Iris pigment epithelial cell (primary cell): ENCODE measurements at regions not wholly inside any gene's neighbourhood (a gene's known extent, or its start where the extent isn't known, plus 50 kb on each side); places are given as distances from the start of the nearest gene placed in this dataset.
A peak's percentile ranks its signal among the peaks of the same experiment; 100 is the strongest.

Experiments
- DNase-seq: peaks from one replicate; pipeline ENCODE4 v3.0.0-alpha.2; 2011; ENCODE audit warnings: low read depth

DNA sequence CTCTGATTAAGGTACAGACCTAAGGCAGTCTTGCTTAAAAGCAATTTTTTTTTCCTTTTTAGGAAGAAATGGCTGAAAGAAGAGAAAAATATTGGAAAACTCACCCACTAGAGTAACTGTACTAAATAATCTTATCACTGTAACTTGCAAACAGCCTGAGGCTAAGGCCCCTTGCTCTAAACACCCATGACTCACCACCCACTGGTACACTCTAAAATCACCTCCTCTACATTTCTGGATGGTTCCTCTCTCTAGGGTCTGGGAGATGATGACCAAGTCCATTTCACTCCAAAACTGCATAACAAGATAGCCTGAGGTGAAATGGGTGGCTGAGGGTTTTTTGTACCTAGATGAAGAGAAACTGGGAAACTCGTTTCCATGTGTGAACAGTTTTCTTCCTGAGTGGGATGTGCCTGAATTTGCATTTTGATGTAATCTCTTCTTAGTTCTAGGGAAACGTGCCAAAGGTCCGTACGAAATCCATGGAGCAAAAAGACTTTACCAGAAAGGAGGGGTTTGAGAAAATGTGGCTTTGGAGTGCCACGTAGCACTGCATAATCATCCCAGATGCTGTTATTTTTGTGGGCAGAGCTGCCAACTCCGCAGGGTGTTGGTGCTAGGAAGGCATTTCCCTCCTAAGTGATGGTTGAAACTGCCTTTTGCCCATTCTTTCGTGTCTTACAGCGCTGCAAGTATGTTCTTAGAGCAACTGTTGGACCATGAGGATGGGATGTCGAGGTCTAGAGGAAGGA, 113.5 kb upstream of the C10orf90 start:
- DNase-seq = no peak

DNA sequence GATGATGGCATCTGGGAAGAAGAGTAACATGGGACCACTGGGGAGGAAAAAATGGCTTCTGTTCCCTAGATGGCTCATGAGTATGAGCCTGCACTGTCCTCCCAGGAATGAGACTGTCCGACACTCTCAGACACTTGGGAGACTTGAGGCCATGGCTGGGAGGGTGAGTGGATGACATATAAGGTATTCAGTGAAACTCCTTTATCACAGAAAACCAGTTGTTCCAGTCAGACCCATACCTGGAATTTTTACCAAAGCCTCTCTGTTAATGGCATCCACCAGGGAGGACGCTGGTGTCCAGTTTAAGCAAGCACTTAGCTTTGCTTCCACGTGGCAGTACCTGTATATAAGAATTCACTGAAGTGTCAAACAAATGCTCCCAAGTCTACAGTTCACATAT, 116.7 kb upstream of the C10orf90 start:
- DNase-seq = no peak

DNA sequence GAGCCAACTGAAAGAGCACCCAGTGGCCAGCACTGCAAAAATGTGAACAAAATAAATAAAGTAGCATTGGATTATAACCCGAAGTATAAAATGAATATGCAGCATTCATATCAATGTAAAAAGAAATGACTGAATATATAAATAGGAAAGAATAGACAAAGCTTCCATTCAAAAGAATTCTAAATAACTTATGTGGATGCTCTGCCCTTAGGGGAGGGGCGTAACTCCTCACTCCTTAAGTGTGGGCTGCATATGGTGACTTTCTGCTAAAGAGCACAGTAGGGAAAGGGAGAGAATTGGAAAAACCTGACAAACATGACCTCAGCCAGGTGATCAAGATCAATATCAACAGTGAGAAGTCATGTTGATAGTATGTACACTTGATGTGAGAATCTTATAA, 109.9 kb upstream of the DOCK1 start:
- no peak for DNase-seq

DNA sequence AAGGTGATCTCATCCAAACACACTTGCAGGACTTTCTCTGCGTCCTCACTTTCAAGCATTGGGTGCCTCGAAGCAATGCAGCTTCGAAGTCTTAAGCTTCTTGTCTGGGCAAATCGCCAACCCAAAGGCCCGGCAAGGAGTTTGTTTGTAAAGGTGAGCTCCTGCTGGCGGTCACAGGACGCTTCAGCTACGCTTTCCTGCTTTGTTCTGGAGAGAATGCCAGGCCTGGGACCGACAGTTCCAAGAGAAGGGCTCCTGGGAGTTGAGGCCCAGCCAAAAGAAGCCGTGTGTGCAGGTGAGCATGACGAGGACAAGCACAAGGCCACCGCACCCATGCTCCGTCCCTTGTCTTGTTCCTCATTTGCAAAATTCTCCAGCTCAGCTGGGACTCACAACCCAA, 106.6 kb upstream of the DOCK1 start:
- DNase-seq = no peak

DNA sequence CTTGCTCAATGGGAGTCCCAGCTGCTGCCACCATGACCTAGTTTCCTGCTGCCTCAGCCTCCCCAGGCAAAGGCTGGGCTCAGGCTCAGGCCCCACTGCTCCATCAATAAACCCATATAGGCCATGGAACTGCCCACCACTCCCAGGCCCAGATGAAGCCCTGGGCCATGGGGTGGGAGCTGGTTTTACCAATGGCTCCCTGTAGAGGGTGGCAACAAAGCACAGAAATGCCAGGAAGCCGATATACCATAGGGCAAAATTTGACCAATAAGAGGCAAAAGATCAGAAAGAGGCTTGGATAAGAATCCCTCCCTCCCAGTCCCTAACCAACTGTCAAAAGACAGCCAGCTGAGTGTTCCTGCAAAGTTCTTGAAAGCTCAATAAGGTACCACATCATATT, 101.8 kb upstream of the DOCK1 start:
- DNase-seq = no peak

DNA sequence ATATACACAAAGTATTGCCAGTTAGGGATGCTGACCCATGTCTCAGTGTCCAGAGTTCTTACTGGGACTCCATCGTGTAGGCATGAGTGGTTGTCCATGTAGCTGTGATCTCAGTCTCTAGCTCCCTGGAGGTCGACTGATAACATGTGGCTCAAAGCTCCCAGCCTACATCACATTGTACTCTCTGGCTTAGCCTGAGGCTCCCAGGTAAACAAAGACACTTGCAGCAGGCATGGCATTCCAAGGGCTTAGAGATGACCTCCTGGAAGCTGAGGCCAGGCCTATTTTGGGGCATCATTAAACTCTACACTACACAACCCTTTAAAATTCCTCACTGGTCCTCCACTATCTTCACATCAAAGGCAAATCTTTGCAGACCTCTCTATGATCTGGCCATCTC, 100.8 kb upstream of the DOCK1 start:
- no peak for DNase-seq

DNA sequence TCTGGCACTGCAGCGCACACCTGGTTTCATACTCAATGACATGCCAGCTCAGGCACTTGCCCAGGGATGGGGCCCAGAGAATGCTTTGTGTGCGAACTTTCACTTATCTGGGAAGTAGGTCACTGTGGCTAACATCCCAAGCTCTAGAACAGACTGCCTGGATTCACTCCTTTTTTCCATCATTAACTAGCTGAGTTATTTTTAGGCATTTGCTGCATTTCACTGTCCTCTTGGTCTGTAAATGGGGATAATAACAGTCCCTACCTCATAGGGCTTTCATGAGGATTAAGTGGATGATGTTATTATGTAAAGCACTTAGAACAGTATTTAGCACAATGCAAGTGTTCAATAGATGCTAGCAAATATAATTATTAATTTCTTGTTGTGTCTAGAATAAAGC, 98.7 kb upstream of the DOCK1 start:
- DNase-seq = no peak

DNA sequence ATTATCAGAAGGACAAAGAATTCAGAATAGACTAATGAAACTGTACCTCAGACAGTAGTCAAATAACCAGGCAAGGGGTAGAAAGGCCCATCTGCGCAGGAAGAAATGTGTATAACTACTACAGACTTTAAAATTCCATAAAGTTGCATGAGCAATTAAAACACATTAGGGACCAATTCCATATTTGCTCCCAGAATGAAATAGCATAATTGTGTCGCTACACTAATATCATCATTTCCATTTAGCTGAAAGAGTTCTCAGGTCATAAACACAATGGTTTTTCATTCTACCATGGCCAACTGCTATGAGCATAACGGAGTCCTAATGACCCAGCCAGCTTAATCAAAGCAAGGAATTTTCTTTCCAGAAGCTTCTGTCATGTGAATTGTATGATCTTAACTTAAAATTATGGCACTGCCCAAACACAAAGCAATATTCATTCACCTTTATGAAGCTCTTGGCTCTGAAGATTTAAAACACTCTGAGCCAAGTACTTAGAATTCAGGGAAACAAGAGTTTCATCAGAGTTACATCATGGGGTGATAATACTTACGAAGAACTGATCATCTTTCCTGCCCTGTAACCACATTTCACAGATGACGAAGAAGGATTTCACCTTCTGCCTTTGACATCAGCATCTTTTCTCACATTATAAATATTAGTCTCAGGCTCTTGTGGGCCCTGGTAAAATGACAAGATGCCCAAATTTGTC, 98.1 kb upstream of the DOCK1 start:
- DNase-seq = no peak

DNA sequence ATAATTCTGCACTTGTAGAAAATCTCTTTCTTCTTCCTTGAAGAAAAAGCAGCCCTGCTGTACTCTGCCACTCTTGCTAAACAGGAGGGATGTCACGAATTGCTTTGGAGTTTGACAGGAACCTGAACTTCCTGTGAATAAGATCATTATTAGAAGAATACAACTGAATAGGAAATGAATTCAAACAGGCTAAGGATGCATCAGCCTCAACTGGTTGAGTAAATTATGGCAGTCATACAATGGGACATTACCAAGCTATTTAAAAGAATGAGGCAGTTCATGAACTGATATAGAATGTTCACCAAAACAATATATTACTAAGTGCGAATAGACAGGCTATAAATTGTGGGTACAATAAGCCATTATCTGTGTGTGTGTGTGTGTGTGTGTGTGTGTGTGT, 97.1 kb upstream of the DOCK1 start:
- no peak for DNase-seq

DNA sequence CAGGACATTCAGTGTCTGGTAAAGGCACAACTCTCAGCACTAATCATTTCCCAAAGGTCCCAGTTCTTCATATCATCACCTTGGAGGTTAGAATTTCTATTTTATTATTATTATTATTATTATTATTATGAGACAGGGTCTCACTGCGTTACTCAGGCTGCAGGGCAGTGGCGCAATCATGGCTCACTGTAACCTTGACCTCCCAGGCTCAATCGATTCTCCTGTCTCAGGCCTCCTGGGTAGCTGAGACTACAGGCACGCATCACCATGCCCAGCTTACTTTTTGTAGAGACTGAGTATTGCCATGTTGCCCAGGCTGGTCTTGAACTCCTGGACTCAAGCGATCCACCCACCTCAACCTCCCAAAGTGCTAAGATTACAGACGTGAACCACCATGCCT, 91.8 kb upstream of the DOCK1 start:
- no peak for DNase-seq

DNA sequence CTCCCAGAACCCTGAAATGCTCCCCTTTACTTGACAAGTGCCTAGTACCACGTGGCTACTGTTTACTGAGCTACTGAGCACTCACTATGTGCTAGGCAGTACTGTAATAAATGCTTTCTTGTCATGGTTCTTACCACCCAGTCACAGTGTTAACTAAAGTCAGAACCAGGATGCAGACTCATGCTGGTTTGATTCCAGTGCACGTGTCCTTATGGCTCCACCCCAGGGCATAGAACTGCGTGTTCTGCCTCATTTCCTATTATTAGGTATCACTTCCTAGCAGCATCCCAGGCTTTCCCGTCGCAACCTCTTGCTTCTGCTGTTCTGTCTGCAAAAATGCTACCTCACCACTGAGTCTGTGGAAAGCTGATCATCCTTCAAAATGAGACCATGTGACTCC, 71.7 kb upstream of the DOCK1 start:
- no peak for DNase-seq

DNA sequence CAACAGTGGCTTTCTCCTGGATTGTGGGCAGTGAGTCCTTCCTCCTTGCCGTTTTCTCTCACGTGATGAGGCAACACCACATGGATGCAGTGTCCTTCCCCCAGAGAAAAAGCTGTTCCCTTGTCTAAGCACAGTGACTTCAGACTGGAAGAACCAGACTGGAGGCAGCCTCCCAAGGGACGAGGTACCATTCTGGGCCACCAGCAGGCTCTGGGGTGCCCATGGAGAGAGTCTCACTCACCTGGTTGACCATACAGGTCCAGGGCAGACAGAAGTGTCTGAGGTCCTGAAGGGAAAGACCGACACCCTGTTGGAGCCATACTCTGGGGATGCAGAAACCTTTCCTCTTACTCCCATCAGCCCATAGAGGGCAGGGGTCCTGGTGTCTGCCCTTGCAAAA, 69.2 kb upstream of the DOCK1 start:
- no peak for DNase-seq

DNA sequence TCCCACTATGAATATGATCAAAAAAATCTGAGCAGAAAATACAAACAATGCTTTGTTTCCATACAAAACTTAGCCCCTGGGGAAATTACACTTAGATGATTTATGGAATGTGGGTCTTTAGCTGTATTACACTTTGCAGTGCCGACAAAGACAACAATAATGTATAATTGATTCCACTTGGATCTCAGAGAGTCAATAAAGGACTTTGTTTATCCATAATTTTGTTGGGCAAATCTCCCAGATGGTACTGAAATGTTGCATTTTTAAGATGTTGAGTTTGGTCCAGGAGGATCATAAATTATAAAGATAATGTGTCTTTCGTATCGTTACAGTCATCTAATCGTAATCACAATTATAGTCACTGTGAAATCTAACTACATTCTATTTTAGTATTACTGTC, 66.9 kb upstream of the DOCK1 start:
- no peak for DNase-seq

DNA sequence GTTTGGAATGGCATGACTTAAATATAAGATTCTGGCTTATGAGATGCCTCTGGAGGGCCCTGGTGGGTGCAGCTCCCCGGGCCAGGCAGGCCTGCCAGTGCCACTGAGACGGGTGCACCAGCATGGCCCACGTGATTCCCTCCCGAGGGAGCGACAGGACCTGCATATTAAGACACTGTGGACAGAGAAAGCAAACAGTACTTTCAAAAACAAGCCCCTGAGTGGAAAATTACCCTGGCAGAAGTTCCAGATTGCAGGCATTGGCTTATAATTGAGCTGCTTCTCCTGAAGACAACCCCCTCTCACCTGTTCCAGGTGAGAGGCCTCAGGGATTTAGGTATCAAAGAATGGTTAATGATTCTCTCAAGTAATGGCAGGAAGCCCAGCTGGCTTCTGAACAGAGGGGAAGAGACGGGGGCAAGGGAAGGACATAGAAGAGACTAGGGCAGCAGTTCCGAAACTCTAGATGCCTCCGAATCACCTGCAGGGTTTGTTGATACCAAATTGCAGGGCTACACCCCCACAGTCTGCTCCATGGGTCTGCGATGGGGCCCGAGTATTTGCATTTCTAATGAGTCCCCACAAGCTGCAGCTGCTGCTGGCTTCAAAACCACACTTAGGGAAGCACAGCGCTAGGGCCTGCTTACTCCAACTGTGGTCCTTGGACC, 66.0 kb upstream of the DOCK1 start:
- no peak for DNase-seq

DNA sequence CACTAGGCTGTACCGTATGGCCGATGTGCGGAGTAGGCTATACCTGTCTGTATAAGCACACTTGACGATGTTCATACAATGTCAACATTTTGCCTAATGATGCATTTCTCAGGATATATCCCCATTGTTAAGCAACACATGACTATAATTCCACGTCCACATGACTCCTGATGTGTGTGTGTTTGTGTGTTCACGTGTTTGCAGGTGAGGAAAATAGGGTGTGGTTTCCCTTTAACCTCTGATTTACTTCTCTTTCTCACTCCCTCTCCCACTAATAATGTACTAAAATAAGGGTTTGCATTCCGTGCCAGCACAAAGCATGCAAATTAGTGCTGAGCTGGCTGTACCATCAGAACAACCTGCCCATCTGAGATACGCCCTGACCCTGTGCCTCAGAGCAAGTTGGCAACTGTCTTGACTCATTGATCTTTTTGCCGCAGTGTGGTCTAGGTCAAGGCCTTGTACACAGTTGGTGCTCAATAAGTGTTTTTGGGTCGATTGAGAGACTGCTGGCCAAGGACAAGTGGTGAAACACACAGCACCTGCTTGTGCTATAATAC, 64.6 kb upstream of the DOCK1 start:
- no peak for DNase-seq

DNA sequence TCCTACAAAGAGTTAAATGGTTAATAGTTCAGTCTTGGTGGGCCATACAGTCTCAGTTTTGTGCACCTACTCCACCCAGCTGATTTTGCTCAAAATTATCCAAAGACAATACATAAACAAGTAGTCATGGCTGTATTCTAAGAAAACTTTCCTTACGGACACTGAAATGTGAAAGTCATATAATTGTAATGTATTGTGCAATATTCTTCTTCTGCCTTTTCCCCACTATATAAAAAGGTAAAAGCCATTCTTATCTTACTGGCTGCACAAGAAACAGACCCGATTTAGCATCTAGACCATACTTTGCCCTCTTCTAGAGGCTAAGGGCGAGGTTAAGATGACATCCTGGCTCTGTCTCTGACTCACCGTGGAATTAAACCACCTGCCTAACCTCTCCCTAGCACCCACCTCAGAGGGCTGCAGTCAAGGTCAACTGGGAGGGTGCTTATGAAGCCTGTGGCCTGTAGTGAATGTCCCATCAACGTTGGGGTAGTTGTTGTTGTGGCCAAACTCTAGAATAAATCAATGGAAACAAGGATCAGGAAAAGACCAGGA, 63.8 kb upstream of the DOCK1 start:
- no peak for DNase-seq

DNA sequence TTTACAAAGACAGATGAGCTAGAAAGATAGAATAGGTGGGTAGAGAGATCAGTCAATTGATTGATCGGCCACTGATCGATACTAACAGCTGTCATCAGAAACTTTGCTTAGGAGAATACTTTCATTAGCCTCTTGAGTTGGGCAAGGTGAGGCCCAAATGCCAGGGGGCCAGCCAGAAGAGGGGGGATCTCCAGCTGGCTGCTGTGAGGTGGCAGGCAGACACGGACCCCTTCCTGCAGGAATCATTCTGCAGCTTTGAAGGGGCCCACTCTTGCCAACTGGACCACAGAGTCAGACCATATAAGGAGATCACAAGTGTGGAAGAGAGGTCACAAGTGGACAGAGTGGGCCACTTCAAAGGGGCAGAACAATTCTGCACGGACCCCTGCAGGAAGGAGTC, 62.9 kb upstream of the DOCK1 start:
- DNase-seq = no peak

DNA sequence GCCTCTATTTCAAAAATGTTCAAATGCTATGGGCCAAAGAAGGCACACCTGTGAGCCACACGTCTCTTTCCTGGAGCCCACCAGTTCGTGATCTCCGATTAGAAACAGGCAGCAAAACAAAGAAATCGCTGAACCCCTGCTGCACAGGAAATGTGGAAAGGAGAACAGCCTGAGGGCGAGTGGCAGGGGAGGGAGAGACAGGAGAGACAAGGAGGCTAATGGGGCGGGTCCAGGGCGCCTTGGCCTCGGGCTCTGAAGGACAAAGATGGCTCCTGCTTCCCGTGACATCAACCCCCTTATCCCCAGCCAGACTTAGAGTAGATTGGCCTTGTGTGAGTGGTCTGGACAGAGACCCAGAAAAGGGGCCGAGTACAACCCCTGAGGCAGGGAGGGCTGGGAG, 62.4 kb upstream of the DOCK1 start:
- no peak for DNase-seq

DNA sequence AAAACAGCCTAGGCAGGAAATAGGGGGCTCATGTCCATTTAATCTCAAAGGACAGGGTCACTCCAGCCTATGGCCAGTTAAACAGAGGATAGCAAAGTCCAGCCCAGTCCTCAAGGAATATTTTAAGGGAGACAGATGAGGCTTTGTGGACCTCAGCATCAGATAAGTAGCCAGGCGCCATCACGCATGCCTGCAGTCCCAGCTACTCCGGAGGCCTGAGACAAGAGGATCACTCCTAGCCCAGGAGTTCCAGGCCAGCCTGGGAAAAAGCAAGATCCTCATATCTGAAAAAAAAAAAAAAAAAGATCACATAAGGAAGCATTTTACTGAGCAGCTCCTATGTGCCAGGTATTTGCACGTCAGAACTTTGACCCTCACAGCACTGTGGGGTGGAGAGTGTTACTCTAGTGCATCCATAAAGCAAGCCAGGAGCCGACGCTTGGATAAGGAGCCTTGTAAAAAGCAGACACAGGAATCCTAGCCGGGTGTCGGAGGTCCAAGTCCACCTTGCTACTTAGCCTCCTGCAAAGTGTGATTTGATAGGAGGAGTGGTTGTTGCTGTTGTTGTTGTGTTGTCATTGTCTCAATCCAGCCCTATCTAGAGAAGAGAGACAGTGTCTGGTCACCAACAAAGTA, 61.8 kb upstream of the DOCK1 start:
- no peak for DNase-seq

DNA sequence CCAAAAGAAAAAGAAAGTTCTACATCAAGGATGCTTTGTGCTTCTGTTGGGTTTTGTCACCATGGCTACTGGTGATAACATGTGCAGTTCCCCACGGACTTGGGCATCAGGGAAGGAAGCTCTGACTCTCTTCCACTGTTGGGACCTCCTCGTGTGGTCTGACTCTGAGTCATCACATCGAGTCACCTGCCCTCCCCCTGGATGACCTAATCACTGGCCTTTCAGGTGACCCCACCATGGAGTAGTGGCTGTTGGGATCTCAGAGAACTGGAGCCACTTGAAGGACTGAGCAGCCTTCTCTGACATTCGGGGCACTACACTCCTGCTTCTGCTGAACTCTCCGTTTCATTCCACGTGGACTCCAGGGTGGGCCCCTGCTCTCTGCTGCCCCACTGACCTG, 60.8 kb upstream of the DOCK1 start:
- peak; percentile 6 for DNase-seq

DNA sequence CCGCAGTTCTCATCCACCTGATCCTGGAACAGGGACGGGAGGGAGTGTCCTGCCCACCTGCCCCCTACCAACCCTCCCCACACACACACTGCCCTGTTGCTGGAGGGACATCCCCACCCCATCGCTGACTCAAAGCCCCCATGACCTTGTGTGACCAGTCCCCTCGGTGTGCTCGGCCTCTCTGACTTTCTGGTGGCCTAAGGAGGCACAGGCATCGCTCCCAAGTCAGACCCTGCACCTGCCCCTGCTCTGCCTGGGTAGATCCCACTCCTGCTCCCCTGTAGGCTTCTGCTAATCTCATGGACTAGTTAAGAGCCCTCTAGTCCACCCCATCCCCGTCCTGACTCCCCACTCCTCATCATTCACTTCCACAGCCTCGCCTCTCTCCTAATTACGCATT, 58.8 kb upstream of the DOCK1 start:
- DNase-seq = no peak

DNA sequence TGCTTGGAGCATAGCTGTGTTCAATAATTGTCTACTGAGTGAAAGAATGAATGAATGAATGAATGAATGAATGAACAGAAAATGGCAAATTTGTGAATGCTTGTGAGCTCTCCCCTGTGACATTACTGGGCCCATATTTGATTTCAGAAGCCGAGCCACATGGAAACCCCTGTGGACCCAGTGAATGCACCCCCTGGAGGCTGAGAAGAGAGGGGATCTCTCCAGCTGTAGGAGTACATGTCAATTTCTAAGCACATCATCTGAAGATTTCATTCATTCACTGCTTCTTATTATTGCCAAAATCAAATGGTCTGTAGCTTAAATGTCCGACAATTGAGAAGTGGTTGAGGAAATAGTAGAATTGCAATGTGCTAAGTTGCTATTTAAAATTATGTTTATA, 58.3 kb upstream of the DOCK1 start:
- DNase-seq = no peak
